GM23338 (cell line): ENCODE measurements at regions not wholly inside any gene's neighbourhood (a gene's known extent, or its start where the extent isn't known, plus 50 kb on each side); places are given as distances from the start of the nearest gene placed in this dataset.

Experiments used
- ATAC-seq: fragments of 200-7000 bp; cut with Tn5 transposase; 3 replicates; pipeline ENCODE4 v1.9.1; 2020
- DNase-seq: peaks from one replicate; pipeline ENCODE4 v3.0.0-alpha.2; 2015; ENCODE audit warnings: low spot score
- H2AFZ ChIP-seq: fragments of 200-600 bp; sonication (generic); 2 replicates; pipeline ENCODE4 v1.8.0; 2016; ENCODE audit warnings: antibody characterized with exemption, mild to moderate bottlenecking, moderate library complexity
- H3F3A ChIP-seq: fragments of 200-600 bp; sonication (generic); replicated peaks from 2 replicates; pipeline ENCODE4 v1.8.0; 2017; ENCODE audit warnings: antibody characterized with exemption, mixed run types, low read depth
- H3K27ac ChIP-seq: fragments of 200-600 bp; sonication (generic); 2 replicates; pipeline ENCODE4 v1.6.1; 2016; ENCODE audit warnings: low read depth
- H3K27me3 ChIP-seq: fragments of 200-600 bp; sonication (generic); 2 replicates; pipeline ENCODE4 v1.8.0; 2016; ENCODE audit warnings: mild to moderate bottlenecking, mixed run types, moderate library complexity; ENCODE audit not compliant: insufficient read depth
- H3K36me3 ChIP-seq: fragments of 200-600 bp; sonication (generic); 2 replicates; pipeline ENCODE4 v1.8.0; 2016; ENCODE audit warnings: mild to moderate bottlenecking; ENCODE audit not compliant: insufficient read depth
- H3K4me1 ChIP-seq: fragments of 200-600 bp; sonication (generic); 2 replicates; pipeline ENCODE4 v1.8.0; 2016; ENCODE audit warnings: mild to moderate bottlenecking, moderate library complexity; ENCODE audit not compliant: insufficient read depth
- H3K4me2 ChIP-seq: fragments of 200-600 bp; sonication (generic); 2 replicates; pipeline ENCODE4 v1.7.1; 2017; ENCODE audit warnings: mixed run types
- H3K4me3 ChIP-seq: fragments of 200-600 bp; sonication (generic); 2 replicates; pipeline ENCODE4 v1.6.1; 2016; ENCODE audit warnings: mixed run types
- H3K79me2 ChIP-seq: fragments of 200-600 bp; sonication (generic); replicated peaks from 2 replicates; pipeline ENCODE4 v1.8.0; 2017; ENCODE audit warnings: mild to moderate bottlenecking; ENCODE audit not compliant: insufficient read depth
- H3K9me2 ChIP-seq: fragments of 200-600 bp; sonication (generic); 2 replicates; pipeline ENCODE4 v1.8.0; 2017; ENCODE audit not compliant: insufficient read depth
- H4K20me1 ChIP-seq: fragments of 200-600 bp; sonication (generic); replicated peaks from 2 replicates; pipeline ENCODE4 v1.8.0; 2017; ENCODE audit warnings: mild to moderate bottlenecking; ENCODE audit not compliant: insufficient read depth
- H3K27ac Mint-ChIP-seq: 2 replicates; pipeline ENCODE4 v1.8.0; 2020; ENCODE audit warnings: inconsistent platforms, mild to moderate bottlenecking, moderate library complexity, mixed read lengths
- H3K27me3 Mint-ChIP-seq: 3 replicates; pipeline ENCODE4 v1.8.0; 2022; ENCODE audit warnings: low read depth, mild to moderate bottlenecking, moderate library complexity, mixed read lengths, inconsistent platforms; ENCODE audit not compliant: insufficient read depth, poor library complexity
- H3K36me3 Mint-ChIP-seq: 3 replicates; pipeline ENCODE4 v1.8.0; 2021; ENCODE audit warnings: low read depth, mild to moderate bottlenecking, inconsistent platforms, moderate library complexity, mixed read lengths
- H3K4me1 Mint-ChIP-seq: 3 replicates; pipeline ENCODE4 v1.8.0; 2020; ENCODE audit warnings: mild to moderate bottlenecking, inconsistent platforms, mixed read lengths
- H3K4me3 Mint-ChIP-seq: 3 replicates; pipeline ENCODE4 v1.8.0; 2021; ENCODE audit warnings: moderate library complexity, mild to moderate bottlenecking, inconsistent platforms, mixed read lengths
- H3K9me3 Mint-ChIP-seq: 3 replicates; pipeline ENCODE4 v1.8.0; 2020; ENCODE audit warnings: moderate library complexity, mild to moderate bottlenecking, inconsistent platforms, mixed read lengths
- CREB1 ChIP-seq: fragments of 250-450 bp; sonication (Bioruptor Pico); IDR thresholded peaks from 2 replicates; pipeline ENCODE4 v1.5.0; 2020; ENCODE audit warnings: low read depth, mild to moderate bottlenecking, moderate library complexity
- EZH2 ChIP-seq: fragments of 200-600 bp; sonication (generic); IDR thresholded peaks from one replicate; pipeline ENCODE4 v1.8.0; 2017; ENCODE audit warnings: antibody characterized with exemption, mild to moderate bottlenecking, low read depth; ENCODE audit not compliant: unreplicated experiment
- EZH2phosphoT487 ChIP-seq: fragments of 200-600 bp; sonication (generic); IDR thresholded peaks from one replicate; pipeline ENCODE4 v1.8.1; 2018; ENCODE audit warnings: antibody characterized with exemption; ENCODE audit not compliant: unreplicated experiment
- POLR2AphosphoS5 ChIP-seq: IDR thresholded peaks from 2 replicates; pipeline ENCODE4 v1.6.1; 2016; ENCODE audit warnings: antibody characterized with exemption, low read depth
- STAT1 ChIP-seq: IDR thresholded peaks from one replicate; pipeline ENCODE4 v1.6.1; 2016; ENCODE audit warnings: antibody characterized with exemption; ENCODE audit not compliant: unreplicated experiment
- TF ChIP-seq, protein P1 (sequence below): fragments of 250-450 bp; sonication (Bioruptor Pico); IDR thresholded peaks from 2 replicates; pipeline ENCODE4 v1.5.0; 2020; ENCODE audit warnings: mild to moderate bottlenecking, moderate library complexity
- TF ChIP-seq, protein P2 (sequence below): IDR thresholded peaks from one replicate; pipeline ENCODE4 v1.6.1; 2018; ENCODE audit warnings: antibody characterized with exemption; ENCODE audit not compliant: unreplicated experiment

DNA sequence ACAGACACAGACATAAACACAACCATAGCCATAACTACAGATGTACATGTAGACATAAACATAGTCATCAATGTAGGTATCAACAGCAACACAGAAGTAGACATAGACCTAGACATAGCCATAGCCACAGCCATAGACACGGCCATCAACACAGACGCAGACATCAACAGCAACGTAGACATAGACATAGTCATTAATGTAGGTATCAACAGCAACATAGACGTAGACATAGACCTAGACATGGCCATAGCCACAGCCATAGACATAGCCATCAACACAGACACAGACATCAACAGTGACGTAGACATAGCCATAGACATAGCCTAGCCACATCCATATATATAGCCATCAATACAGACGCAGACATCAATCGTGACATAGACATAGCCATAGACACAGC is 258.3 kb upstream of the FOXQ1 start (continued):
- TF ChIP-seq CREB1 (CRISPR knock-in tag): no peak
- TF ChIP-seq, protein P1, sequence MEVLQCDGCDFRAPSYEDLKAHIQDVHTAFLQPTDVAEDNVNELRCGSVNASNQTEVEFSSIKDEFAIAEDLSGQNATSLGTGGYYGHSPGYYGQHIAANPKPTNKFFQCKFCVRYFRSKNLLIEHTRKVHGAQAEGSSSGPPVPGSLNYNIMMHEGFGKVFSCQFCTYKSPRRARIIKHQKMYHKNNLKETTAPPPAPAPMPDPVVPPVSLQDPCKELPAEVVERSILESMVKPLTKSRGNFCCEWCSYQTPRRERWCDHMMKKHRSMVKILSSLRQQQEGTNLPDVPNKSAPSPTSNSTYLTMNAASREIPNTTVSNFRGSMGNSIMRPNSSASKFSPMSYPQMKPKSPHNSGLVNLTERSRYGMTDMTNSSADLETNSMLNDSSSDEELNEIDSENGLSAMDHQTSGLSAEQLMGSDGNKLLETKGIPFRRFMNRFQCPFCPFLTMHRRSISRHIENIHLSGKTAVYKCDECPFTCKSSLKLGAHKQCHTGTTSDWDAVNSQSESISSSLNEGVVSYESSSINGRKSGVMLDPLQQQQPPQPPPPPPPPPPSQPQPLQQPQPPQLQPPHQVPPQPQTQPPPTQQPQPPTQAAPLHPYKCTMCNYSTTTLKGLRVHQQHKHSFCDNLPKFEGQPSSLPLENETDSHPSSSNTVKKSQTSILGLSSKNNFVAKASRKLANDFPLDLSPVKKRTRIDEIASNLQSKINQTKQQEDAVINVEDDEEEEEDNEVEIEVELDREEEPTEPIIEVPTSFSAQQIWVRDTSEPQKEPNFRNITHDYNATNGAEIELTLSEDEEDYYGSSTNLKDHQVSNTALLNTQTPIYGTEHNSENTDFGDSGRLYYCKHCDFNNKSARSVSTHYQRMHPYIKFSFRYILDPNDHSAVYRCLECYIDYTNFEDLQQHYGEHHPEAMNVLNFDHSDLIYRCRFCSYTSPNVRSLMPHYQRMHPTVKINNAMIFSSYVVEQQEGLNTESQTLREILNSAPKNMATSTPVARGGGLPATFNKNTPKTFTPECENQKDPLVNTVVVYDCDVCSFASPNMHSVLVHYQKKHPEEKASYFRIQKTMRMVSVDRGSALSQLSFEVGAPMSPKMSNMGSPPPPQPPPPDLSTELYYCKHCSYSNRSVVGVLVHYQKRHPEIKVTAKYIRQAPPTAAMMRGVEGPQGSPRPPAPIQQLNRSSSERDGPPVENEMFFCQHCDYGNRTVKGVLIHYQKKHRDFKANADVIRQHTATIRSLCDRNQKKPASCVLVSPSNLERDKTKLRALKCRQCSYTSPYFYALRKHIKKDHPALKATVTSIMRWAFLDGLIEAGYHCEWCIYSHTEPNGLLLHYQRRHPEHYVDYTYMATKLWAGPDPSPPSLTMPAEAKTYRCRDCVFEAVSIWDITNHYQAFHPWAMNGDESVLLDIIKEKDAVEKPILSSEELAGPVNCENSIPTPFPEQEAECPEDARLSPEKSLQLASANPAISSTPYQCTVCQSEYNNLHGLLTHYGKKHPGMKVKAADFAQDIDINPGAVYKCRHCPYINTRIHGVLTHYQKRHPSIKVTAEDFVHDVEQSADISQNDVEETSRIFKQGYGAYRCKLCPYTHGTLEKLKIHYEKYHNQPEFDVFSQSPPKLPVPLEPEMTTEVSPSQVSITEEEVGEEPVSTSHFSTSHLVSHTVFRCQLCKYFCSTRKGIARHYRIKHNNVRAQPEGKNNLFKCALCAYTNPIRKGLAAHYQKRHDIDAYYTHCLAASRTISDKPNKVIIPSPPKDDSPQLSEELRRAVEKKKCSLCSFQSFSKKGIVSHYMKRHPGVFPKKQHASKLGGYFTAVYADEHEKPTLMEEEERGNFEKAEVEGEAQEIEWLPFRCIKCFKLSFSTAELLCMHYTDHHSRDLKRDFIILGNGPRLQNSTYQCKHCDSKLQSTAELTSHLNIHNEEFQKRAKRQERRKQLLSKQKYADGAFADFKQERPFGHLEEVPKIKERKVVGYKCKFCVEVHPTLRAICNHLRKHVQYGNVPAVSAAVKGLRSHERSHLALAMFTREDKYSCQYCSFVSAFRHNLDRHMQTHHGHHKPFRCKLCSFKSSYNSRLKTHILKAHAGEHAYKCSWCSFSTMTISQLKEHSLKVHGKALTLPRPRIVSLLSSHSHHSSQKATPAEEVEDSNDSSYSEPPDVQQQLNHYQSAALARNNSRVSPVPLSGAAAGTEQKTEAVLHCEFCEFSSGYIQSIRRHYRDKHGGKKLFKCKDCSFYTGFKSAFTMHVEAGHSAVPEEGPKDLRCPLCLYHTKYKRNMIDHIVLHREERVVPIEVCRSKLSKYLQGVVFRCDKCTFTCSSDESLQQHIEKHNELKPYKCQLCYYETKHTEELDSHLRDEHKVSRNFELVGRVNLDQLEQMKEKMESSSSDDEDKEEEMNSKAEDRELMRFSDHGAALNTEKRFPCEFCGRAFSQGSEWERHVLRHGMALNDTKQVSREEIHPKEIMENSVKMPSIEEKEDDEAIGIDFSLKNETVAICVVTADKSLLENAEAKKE (CRISPR knock-in tag): no peak

DNA sequence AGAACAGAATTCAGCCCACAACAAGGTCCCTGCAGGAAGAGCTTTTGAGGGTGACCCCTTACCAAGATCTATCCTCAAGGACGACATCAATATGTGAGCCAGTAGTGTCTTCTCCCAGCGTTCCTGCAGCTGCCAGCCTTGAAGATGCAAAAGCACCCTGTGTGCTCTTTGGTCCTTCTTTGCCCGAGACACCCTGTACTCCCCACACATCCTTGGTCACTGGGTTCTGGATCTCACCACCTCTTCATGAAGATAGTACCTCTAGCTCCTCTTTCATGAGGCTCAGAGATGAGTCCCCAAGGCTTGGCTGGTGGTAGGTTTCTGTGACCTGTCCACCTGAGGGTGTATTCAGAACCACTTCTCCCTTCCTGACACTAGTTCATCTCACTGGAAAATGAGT is 259.6 kb upstream of the FOXQ1 start:
- no peaks in the 10 kb centered on the region for H3K27me3 ChIP-seq
- no peak for TF ChIP-seq EZH2phosphoT487
- TF ChIP-seq STAT1: no peak
- no peak for TF ChIP-seq POLR2AphosphoS5
- TF ChIP-seq CREB1 (CRISPR knock-in tag): no peak
- no peak for TF ChIP-seq EZH2
- TF ChIP-seq, protein P2, sequence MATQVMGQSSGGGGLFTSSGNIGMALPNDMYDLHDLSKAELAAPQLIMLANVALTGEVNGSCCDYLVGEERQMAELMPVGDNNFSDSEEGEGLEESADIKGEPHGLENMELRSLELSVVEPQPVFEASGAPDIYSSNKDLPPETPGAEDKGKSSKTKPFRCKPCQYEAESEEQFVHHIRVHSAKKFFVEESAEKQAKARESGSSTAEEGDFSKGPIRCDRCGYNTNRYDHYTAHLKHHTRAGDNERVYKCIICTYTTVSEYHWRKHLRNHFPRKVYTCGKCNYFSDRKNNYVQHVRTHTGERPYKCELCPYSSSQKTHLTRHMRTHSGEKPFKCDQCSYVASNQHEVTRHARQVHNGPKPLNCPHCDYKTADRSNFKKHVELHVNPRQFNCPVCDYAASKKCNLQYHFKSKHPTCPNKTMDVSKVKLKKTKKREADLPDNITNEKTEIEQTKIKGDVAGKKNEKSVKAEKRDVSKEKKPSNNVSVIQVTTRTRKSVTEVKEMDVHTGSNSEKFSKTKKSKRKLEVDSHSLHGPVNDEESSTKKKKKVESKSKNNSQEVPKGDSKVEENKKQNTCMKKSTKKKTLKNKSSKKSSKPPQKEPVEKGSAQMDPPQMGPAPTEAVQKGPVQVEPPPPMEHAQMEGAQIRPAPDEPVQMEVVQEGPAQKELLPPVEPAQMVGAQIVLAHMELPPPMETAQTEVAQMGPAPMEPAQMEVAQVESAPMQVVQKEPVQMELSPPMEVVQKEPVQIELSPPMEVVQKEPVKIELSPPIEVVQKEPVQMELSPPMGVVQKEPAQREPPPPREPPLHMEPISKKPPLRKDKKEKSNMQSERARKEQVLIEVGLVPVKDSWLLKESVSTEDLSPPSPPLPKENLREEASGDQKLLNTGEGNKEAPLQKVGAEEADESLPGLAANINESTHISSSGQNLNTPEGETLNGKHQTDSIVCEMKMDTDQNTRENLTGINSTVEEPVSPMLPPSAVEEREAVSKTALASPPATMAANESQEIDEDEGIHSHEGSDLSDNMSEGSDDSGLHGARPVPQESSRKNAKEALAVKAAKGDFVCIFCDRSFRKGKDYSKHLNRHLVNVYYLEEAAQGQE: no peak
- H3K27ac ChIP-seq: no peak overlapping the region
- no peak for DNase-seq
- ATAC-seq: no peak
- no peak overlapping the region for H3K4me2 ChIP-seq
- no peaks in the 10 kb centered on the region for H3K27me3 Mint-ChIP-seq
- H3K4me3 ChIP-seq: no peak overlapping the region
- no peaks in the 10 kb centered on the region for H3K79me2 ChIP-seq
- H3K4me1 Mint-ChIP-seq: no peaks in the 10 kb centered on the region; the same call in 1 of the 3 replicates
- no peak overlapping the region for H3K27ac Mint-ChIP-seq
- H2AFZ ChIP-seq: no peak overlapping the region
- H3K9me2 ChIP-seq: peaks cover 17% of the 10 kb centered on the region; the same call in 1 of the 2 replicates
- H3K4me1 ChIP-seq: no peaks in the 10 kb centered on the region
- no peaks in the 10 kb centered on the region for H3F3A ChIP-seq
- no peak overlapping the region for H3K4me3 Mint-ChIP-seq
- no peaks in the 10 kb centered on the region; the same call in 2 of the 3 replicates for H3K9me3 Mint-ChIP-seq
- no peaks in the 10 kb centered on the region for H3K36me3 ChIP-seq
- H3K36me3 Mint-ChIP-seq: no peaks in the 10 kb centered on the region
- H4K20me1 ChIP-seq: no peaks in the 10 kb centered on the region
